HG03342 (cell line): ENCODE measurements at regions not wholly inside any gene's neighbourhood (a gene's known extent, or its start where the extent isn't known, plus 50 kb on each side); places are given as distances from the start of the nearest gene placed in this dataset.

Source experiments
- ATAC-seq: cut with Tn5 transposase; IDR thresholded peaks from one replicate; pipeline ENCODE4 v1.9.1; 2021; ENCODE audit warnings: mild to moderate bottlenecking, moderate library complexity; ENCODE audit not compliant: unreplicated experiment

DNA sequence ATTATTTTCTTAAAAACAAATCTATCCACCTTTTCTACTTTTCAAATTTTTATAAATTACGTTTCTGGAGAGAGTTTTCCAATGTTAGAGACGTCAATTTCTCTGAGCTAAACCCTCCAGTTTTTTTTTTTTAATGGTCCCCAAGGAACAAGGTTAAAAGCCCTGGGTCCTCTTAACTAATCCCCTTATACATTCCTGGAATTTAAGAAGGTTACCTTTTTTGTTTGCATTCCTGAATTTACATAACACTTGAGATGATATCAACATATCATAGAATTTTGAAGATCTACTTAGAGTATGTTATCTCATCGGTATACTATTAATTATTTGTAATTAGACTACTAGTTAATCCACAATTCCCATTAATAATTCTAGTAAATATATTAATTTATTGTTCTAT lies 662.2 kb upstream of the LRFN5 start:
- no peak for ATAC-seq

DNA sequence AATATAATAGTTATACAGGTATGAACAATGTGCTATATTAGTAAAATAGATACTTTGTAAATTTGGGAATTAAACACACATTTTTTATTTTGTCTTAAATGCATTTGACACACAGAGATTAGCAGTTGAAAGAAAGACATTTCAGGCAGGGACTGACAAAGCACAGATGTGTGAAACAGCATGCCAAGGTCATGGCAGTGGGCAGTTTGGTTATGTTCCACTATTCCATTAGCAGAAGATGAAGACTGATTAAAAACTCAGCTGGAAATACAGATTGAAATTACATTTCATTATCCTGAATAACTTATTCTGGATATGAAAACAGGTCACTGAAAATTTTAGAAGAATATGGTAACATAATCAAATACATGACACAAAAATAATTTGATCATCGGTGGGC lies 669.8 kb upstream of the LRFN5 start:
- ATAC-seq: no peak

DNA sequence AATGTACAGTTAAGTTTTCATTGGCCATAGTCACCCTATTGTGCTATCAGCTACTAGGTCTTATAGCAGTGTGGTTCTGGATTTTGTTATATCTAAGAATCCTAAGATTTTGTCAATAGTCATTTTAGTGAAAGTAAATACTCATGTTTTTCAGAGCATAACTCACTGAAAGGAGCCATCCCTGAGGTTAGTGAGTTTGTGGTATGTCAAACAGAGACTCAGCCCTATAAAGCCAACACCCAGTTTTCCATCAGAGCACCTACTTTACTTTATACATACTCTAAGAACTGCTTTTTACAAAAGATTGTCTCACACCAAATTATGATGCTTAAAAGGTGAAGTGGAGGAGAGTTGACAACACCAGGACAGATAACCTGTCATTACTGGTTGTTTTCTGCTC lies 686.3 kb upstream of the LRFN5 start:
- no peak for ATAC-seq

DNA sequence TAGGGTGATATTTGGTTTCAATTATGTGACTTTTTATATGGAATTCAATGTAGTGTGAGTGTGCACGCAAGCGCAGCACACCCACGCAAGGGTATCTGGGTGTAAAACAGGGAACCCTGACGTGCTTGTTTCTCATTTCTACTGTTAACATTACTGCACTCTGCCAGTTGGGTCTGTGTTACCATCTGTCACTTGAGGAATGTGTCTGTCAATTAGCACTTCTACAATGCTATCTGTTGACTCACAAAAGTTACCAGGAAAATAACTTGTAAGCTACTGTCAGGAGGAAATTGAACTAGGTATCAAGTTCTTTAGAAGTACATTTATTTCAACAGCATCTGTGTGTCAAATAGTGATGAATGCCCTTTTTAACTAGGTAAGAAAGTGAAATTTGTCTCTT lies 695.5 kb upstream of the LRFN5 start:
- ATAC-seq: no peak

DNA sequence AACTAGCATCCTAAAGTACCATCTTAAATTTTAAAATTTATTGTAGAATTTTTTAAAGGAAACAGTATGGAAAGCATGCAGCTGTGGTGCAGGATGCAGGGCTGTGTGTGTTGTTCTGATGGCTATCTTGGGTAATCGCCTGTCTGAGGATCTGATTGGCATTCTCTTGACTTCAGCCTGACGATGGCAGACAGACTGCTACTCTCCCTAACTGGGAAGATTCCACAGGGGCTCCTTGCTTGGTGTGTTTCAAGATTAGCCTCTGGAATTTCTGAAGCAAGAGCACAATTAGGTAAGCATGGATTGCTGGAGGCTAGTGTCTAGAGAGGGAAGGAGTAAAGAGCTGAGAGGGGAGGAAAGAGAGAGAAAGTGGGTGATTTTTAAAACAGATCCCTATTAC lies 696.8 kb upstream of the LRFN5 start:
- no peak for ATAC-seq

DNA sequence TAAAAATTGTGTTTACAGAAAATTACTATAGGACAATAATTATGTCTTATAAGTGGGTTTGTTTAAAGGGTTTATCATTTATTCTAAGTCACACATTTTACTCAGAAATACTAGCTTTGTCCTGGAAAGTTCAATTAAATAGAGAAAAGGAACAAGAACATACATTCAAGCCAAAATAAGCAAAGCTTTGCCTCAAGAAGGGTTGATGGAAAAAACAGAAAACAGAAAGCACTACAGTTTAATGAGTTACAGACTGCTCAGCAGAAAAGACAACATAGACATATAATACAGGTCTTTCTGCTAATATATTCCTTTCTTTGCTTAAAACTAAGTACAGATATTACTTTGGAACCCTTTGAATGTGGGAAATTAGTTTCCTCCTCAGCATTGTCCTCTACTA lies 703.0 kb upstream of the LRFN5 start:
- no peak for ATAC-seq

DNA sequence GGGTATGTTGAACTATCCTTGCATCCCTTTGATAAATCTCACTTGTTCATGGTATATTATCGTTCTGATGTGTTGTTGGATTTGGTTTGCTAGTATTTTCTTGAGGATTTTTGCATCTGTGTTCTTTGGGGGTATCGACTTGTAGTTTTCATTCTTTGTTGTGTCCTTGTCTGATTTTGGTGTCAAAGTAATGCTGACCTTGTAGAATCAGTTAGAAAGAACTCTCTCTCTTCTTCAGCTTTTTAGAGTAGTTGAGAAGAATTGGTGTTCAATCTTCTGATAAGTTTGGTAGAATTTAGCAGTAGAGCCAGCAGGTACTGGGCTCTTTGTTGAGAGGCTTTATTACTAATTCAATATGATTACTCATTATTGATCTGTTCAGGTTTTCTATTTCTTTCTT lies 707.2 kb upstream of the LRFN5 start:
- no peak for ATAC-seq

DNA sequence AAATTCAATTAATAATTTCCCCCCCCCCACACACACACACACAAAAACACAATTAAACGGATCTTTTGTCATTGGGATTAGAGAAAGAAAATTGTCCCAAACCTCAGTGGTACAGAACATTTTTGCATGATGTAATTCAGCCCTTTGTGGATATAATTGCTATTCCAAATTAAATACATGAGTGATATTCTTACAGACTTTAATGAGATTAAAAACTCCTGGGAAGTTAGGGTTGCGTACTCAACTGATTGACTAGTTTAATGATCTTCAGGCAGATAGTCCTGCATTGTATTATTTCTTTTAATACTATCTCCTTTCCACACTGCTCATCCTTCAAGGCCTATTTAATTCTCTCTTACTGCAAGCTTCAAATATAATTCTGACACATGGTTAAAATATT lies 711.8 kb upstream of the LRFN5 start:
- no peak for ATAC-seq

DNA sequence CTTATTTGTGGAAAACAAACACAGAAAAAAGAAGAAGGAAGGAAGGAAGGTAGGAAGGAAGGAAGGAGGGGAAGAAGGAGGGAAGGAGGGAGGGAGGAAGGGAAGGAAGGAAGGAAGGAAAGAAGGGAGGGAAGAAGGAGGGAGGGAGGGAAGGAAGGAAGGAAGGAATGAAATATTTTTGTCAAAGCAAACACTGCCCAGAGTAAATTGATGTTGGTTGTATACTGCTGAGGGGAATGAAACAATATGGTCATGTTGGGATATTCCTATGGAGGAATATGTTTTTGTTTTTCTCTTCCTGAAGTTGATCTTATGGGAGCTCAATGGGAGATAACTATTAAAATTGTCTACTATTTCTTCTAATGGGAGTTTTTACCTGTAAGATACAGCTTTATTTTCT lies 717.5 kb upstream of the LRFN5 start:
- no peak for ATAC-seq

DNA sequence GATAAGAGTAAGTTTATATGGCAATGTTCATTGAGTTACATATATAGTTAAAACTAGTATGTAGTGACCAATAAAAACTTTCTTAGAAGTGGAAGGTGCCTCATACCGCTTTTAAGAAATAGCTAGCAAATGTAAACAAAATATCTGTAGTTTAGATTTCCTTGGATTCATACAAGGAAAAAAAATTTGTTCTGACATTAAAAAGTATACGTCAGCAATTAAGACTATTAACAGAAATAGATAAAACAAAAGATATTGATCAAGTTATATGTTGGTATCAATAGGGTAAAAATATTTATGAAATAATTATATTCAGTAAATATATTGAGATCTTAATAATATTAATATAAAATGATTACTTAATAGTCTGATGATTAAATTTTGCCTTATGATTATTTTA lies 718.8 kb upstream of the LRFN5 start:
- ATAC-seq: no peak

DNA sequence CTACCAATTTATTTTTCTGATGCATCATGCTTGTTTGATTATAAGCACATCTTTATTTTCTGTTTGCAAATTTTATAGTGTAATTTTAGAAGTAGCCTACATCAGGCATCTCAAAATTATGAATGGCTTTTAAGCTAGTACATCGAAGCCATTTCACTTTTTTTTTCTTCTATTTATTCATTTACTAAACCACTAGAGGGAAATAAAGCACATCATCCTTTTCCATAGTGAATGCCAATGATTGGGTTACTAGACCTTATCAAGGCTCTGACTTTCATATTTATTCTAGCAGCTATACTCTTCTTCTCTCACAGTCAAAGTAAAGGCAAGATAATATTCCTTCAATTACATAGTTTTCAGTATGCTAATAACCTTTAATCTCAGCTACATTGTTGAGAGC lies 736.4 kb upstream of the LRFN5 start:
- ATAC-seq: no peak

DNA sequence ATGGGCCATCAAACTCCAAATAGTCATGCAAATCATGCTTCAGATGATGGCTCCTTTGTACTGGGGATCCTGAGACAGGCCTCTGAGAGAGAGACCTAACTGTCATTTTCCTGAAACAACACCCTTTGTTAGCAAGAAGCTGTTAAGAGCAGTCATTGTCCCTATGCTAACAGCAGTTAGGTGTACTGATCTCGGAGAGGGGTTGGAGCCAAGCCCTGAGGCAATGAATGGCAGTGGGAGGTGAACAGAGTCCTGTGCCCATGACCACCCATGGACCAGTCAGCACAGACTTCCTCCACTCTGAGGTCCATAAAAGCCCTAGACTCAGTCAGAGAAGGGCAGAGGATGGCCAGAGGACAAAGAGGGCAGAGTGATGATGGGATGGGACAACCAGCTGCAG lies 747.6 kb upstream of the LRFN5 start:
- no peak for ATAC-seq

DNA sequence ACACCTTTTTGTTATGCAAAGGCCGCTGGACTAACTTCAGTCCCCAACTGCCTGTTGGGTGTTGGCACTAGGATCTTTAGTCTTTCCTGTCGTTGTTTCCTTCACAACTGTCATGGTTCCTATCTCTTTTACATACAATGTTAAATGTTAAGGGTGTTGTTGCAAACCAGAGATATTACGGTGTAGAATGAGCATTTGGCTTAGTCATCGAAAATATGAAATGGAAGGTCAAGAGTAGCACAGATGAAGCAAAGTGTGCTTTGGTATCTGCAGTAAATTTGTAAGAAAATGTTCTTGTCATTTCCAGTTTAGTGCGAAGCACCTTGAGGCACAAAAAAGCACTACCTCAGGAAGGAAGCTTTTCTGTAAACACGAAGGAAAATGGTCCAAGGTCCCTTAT lies 751.3 kb upstream of the LRFN5 start:
- no peak for ATAC-seq

DNA sequence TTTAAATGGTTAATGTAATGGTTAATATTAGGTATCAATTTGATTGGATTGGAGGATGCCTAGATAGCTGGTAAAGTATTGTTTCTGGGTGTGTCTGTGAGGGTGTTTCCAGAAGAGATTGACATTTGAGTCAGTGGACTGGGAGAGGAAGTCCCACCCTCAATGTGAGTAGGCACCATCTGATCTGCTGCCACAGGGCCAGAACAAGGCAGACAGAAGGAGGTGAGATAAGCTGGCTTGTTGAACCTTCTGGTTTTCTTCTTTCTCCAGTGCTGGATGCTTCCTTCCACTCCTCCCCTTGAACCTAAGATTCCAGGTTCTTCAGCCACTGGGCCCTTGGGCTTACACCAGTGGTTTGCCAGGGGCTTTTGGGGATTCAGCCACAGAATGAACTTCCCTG lies 756.5 kb upstream of the LRFN5 start:
- ATAC-seq: no peak

DNA sequence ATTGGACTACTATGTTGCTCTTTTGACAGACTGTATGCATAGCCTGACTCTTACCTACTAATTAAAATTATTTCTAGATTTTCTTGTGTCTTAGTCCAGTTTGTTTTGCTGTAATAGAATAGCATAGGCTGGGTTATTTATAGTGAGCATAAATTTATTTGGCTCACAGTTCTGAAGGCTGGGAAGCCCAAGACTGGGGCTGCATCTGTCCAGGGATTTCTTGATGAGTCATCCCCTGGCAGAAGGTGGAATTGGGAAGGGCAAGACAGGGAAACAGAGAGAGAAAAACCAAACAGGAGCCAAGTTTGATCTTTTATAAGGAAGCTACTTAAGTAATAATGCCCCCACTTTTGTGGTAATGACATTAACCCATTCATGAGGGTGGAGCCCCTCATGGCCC lies 759.2 kb upstream of the LRFN5 start:
- no peak for ATAC-seq

DNA sequence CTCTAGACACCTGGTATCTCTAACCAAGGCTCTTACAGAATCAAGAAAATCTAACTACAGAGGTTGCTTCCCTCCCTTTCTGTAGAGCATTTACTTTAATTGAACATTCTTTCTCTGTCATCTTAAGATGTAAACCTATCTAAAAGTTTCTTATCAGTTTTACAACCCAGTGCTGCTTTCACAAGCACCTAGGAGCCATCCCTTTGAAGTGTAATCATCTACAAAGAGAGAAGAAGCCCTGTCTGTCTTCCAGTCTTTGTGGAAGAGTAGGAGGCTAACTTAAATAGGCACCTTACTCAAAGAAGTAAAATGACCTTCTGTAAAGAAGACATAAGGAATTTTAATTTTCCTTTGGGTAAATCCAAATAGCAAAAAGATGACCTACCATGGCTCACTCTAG lies 763.9 kb upstream of the LRFN5 start:
- no peak for ATAC-seq

DNA sequence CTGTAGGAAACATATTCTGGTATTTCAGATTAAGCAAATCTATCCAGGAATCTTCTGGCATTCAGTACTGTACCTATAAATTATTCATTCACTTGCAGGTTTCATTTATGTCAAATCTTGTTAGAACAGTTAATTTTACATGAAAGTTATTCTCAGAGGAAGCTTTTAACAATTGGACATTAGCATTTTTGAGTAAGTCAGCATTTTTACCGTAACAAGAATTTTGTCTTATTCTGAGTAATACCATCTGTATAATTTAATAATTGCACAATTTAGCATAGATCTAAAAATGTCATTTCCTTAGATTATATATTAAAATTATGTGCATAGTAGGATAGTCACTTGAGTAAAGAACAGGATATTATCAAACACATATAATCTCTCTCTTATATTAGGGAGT lies 764.8 kb upstream of the LRFN5 start:
- no peak for ATAC-seq

DNA sequence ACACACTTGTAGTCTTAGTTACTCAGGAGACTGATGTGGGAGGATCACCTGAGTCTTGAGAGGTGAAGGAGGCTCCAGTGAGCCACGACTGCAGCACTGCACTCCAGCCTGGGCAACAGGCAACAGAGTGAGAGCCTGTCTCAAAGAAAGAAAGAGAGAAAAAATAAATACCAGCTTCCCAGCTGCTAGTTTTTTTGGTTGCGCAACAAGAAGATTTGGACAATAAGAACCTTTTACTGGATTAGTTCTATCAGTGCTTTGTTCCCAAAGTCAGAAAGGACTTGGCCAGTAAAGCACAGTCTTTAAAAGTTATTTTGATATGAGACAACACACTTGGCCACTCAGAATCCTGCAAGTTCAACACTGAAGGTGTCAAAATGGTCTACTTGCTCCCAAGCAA lies 768.1 kb upstream of the LRFN5 start:
- ATAC-seq: no peak

DNA sequence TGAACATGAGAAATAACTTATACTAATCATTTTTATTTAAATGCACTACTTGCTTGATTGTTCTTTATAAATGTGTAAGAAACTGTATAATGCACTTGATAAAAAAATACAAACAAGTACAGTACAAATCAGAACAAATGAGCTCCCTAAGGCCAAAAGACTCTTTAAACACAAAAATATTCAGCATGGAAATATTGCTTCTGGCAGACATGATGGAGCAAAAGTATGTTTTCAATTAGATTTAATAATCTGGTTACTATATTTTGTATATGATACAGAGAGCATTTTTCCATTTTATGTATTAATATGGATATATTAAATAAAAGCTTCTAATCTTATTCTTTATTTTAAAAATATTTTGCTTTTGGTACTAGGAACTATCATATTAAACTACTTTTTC lies 800.2 kb upstream of the LRFN5 start:
- no peak for ATAC-seq

DNA sequence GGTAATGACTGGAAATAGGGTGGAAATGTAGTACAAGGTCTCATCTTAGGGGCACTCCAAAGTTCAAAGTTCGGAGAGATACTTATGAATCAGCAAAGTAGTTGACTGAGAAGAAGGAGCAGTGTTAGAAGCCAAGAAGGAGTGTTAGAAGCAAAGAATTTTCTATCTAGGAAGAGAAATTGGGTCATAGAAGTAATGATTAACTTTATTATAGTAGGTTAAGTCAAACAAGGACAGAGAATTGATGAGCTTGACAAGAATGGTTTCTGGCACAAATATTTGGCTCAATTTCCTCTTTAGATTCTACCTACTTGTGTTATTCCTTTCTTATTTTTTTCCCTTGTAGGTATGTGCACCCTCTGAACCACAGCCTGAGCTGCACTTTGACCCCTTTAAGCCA lies 810.5 kb upstream of the LRFN5 start:
- ATAC-seq: no peak

DNA sequence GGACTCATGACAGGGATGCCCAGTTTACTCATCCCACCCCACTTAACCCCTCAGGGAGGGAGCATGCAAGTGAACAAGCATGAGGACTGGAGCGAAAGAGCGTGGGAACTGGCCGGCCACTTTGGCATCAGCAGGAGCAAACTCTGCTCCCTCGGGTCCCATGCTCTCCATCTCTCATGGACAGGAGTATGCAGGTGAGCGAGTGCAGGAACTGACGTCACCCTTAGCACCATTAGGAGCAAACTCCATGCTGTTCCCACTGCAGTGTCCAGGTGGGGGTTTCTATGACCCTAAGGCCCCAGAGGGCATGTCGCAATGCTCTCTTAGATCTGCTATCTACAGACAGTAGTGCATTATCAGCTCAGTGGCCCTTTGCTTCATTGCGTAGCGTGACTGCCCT lies 821.8 kb upstream of the LRFN5 start:
- no peak for ATAC-seq

DNA sequence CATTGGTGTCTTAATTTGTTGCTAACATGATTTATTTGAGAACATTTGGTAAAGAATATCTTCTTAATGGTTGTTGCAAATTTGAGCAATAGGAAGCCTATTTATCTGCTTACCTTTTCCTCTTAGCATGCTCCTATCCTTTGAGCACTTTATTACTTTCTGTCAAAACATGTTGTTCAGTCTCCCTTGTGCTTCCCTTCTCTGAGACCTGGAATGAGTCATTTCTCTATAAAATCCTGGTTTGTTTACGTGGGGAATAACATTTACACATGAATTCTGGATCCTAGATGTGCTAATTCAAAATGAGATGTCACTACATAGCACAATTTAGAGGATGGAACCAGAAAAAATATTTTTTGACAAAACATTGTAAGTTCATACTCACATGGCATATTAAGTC lies 844.0 kb upstream of the LRFN5 start:
- ATAC-seq: no peak

DNA sequence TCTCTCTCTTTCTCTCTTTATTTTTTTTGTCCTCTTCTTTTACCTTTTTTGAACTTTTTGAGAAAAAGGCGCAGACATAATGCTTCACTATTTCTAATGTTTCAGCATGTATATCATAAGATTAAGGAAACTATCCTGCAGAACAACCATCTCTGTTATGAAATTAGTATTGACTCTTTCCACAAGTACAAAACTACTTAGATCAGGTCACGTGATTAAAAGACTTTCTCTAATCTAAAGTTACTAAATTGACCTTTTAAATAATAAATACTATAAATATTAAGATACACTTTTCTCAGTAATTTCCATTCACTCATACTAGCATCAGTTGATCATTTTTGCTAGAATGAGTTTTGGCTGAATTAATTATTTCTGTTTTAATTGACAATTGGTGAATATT lies 844.5 kb upstream of the LRFN5 start:
- no peak for ATAC-seq

DNA sequence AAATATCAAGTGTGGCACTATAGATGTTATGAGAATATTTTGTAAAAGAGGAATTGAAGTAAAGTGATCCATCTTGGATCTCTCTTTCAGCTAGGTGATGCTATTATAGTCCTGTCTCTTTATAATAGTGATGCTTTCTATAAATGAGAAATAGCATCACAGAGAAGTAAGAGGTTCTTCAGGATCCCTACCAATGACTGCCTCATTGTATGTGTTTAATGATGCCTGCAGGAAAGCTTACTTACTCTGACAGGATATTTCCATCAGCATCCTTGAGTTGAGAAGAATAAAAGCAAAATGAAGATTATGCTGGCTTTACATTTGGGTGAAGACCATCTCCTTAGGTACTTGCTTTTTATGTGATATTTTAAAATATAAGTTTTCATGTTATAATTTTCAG lies 846.0 kb upstream of the LRFN5 start:
- ATAC-seq: no peak
